Breast epithelium (tissue), 3 donors: ENCODE measurements at regions not wholly inside any gene's neighbourhood (a gene's known extent, or its start where the extent isn't known, plus 50 kb on each side); places are given as distances from the start of the nearest gene placed in this dataset.

Source experiments
- CTCF ChIP-seq, 3 donors: fragments of 450-650 bp; IDR thresholded peaks; one replicate each; pipeline ENCODE4 v1.5.1; 2016 to 2017; ENCODE audit warnings: antibody characterized with exemption in 3 of 3, mild to moderate bottlenecking in 3 of 3, moderate library complexity in 3 of 3
- POLR2A ChIP-seq: fragments of 450-650 bp; IDR thresholded peaks from one replicate; pipeline ENCODE4 v1.6.1; 2016; ENCODE audit warnings: antibody characterized with exemption, mild to moderate bottlenecking, moderate library complexity
- POLR2AphosphoS5 ChIP-seq, 3 donors: sonication (generic); formaldehyde crosslinking; IDR thresholded peaks; one replicate each; pipeline ENCODE4 v1.6.1; 2017; ENCODE audit warnings: antibody characterized with exemption in 3 of 3

- TF ChIP-seq CTCF (IDR thresholded peaks at IDR 0.05) (no peak), POLR2A (no peak), POLR2AphosphoS5 (IDR thresholded peaks at IDR 0.05) (no peak)
These were observed 212.5 kb upstream of the GRIK2 start for GRCh38 chr6:101181006-101181405.
